Upper lobe of right lung (tissue), 1 donor: ENCODE measurements at regions not wholly inside any gene's neighbourhood (a gene's known extent, or its start where the extent isn't known, plus 50 kb on each side); places are given as distances from the start of the nearest gene placed in this dataset.

Experiments
- ATAC-seq: fragments of 200-7000 bp; cut with Tn5 transposase; one replicate; pipeline ENCODE4 v1.9.1; 2020; ENCODE audit warnings: mild to moderate bottlenecking, moderate library complexity
- DNase-seq: peaks from one replicate; pipeline ENCODE4 v3.0.0-alpha.2; 2020
- H3K27ac ChIP-seq: fragments of 200-600 bp; one replicate; pipeline ENCODE4 v1.8.0; 2022
- H3K27me3 ChIP-seq: fragments of 200-600 bp; one replicate; pipeline ENCODE4 v1.8.0; 2022; ENCODE audit warnings: mild to moderate bottlenecking
- H3K36me3 ChIP-seq: fragments of 200-600 bp; one replicate; pipeline ENCODE4 v1.8.0; 2022
- H3K4me1 ChIP-seq: fragments of 200-600 bp; one replicate; pipeline ENCODE4 v1.8.0; 2022
- H3K4me3 ChIP-seq: fragments of 200-600 bp; one replicate; pipeline ENCODE4 v1.8.0; 2022; ENCODE audit warnings: mild to moderate bottlenecking
- H3K9me3 ChIP-seq: fragments of 200-600 bp; one replicate; pipeline ENCODE4 v1.8.0; 2022
- intact Hi-C: fragments of 100-400 bp; cut with DNase I; formaldehyde crosslinking; loops from one replicate; pipeline ENCODE4 v1.11.0; 2022
- TF ChIP-seq, protein P1 (sequence below): fragments of 200-600 bp; IDR thresholded peaks from one replicate; pipeline ENCODE4 v1.8.0; 2022; ENCODE audit warnings: antibody characterized with exemption
- donor health status: DM: no; HTN: yes; CAD: no; lungs with severe emphysema.

DNA sequence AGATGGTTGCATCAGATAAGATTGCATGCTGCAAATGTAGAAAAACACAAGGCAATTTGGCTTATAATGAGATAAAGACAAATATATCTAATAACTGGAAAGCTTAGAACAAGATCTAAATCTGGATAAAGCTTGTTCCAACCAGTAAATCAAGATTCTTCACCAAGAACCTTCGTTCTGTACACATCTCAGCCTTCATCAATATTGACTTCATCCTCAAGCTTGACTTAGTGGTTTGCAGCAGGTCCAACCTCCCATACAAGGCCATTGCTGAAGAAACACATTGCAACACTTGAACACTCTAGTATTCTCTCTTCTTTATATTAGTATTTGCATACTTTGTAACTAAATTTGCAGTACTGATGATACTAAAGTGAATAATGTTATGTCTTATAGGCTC is 407.6 kb downstream of the TLL1 start:
- Histone ChIP-seq H3K27ac (no peak overlapping the region), H3K36me3 (no peaks in the 10 kb centered on the region), H3K27me3 (no peaks in the 10 kb centered on the region), H3K4me1 (no peaks in the 10 kb centered on the region), H3K9me3 (no peaks in the 10 kb centered on the region), H3K4me3 (no peak overlapping the region)
- TF ChIP-seq, protein P1, sequence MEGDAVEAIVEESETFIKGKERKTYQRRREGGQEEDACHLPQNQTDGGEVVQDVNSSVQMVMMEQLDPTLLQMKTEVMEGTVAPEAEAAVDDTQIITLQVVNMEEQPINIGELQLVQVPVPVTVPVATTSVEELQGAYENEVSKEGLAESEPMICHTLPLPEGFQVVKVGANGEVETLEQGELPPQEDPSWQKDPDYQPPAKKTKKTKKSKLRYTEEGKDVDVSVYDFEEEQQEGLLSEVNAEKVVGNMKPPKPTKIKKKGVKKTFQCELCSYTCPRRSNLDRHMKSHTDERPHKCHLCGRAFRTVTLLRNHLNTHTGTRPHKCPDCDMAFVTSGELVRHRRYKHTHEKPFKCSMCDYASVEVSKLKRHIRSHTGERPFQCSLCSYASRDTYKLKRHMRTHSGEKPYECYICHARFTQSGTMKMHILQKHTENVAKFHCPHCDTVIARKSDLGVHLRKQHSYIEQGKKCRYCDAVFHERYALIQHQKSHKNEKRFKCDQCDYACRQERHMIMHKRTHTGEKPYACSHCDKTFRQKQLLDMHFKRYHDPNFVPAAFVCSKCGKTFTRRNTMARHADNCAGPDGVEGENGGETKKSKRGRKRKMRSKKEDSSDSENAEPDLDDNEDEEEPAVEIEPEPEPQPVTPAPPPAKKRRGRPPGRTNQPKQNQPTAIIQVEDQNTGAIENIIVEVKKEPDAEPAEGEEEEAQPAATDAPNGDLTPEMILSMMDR: no peak
- DNase-seq: no peak
- ATAC-seq: no peak
- intact Hi-C loops: no loop called here

DNA sequence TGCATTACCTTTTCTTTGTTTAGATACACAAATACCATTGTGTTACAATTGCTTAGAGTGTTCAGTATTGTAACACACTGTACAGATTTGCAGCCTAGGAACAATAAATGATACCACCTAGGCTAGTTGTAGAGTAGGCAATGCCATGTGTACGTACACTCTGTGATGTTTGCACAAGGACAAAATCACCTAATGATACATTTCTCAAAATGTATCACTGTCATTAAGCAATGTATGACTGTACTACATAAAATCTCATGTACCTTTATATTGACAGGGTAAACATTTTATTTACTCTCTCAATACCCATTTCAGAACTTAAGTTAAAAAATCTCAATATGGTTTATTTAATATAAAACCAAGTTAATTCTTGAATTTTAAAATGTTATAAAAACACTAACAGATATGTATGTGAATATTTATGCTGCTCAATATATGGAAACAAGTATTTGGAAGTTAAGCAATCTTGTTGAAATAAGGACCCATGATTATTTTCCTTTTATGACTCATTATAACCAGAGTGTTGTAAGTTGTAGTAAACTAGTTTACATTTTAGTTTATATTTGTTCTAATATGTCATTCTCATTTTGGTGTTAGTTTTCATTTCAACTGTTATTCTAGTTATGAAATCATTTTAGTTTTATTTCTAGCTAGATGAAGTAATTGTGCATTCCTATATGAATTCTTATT is 409.2 kb downstream of the TLL1 start:
- H3K27ac ChIP-seq: no peak overlapping the region
- no peaks in the 10 kb centered on the region for H3K9me3 ChIP-seq
- no peak for ATAC-seq
- no peaks in the 10 kb centered on the region for H3K4me1 ChIP-seq
- intact Hi-C loops: no loop called here
- no peak overlapping the region for H3K4me3 ChIP-seq
- no peaks in the 10 kb centered on the region for H3K27me3 ChIP-seq
- TF ChIP-seq, protein P1: no peak
- no peaks in the 10 kb centered on the region for H3K36me3 ChIP-seq
- no peak for DNase-seq

DNA sequence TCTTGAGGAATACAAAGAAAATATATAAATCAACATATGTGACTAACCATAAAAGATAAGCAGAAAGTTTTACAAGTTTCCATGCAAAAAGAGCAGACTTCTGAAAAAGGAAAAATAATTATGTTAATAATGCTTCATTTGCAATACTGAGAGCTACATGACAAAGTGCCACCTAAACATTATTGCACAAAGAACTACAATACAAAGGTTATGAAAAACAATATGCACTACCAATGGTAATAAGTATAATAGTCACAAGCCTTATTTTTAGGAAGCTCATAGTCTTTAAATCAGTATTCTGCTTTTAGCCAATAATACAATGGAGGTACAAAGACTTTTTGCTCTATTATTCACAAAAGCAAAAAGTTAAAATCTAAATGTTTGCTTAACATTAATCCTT is 411.2 kb downstream of the TLL1 start:
- no peak for DNase-seq
- ATAC-seq: no peak
- no peaks in the 10 kb centered on the region for H3K4me1 ChIP-seq
- TF ChIP-seq, protein P1: no peak
- H3K9me3 ChIP-seq: no peaks in the 10 kb centered on the region
- H3K36me3 ChIP-seq: no peaks in the 10 kb centered on the region
- no peaks in the 10 kb centered on the region for H3K27me3 ChIP-seq
- H3K27ac ChIP-seq: no peak overlapping the region
- intact Hi-C loops: no loop called here
- no peak overlapping the region for H3K4me3 ChIP-seq

DNA sequence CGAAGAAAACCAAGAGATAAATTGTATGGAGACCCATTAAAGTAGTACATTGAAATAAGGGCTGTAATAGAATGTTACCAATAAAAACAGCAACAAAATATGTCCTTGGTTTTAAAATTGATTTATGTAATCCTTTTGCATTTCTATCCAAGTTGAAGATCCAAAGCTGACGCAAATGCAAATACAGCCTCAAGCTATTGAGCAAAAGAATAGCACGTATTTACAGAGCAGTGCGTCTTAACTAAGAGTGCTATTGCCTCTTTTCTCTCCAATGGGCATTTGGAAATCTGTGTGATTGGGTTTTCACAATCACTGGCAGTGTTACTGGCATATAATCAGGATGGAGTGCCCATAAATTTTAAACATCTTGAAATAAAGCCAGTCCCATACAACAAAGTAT is 417.4 kb downstream of the TLL1 start:
- intact Hi-C loops: no loop called here
- no peak for DNase-seq
- Histone ChIP-seq H3K36me3 (no peaks in the 10 kb centered on the region), H3K9me3 (no peaks in the 10 kb centered on the region), H3K4me3 (no peak overlapping the region), H3K4me1 (no peaks in the 10 kb centered on the region), H3K27me3 (no peaks in the 10 kb centered on the region), H3K27ac (no peak overlapping the region)
- TF ChIP-seq, protein P1: no peak
- ATAC-seq: no peak

DNA sequence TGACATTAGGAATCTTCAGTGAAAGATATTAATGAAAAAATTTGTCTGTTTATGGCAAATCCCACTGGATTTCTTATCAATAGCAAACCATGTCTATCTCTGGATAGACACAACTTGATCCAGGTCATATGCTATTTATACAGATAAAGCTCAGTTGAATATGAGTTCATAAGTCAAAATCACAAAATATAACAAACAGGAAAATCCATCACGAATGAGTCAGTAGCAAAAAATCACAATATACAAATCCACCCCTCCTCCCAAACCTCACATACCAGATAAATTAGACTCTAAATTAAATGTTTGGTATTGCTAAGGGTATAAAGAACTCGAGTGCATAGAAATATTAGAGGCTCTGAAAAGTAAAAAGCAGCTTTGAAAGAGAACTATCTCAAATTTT is 420.5 kb downstream of the TLL1 start:
- Histone ChIP-seq H3K27ac (no peak overlapping the region), H3K36me3 (no peaks in the 10 kb centered on the region), H3K9me3 (no peaks in the 10 kb centered on the region), H3K4me3 (no peak overlapping the region), H3K27me3 (no peaks in the 10 kb centered on the region), H3K4me1 (no peaks in the 10 kb centered on the region)
- DNase-seq (no peak), ATAC-seq (no peak)
- intact Hi-C loops: no loop called here
- TF ChIP-seq, protein P1: no peak

DNA sequence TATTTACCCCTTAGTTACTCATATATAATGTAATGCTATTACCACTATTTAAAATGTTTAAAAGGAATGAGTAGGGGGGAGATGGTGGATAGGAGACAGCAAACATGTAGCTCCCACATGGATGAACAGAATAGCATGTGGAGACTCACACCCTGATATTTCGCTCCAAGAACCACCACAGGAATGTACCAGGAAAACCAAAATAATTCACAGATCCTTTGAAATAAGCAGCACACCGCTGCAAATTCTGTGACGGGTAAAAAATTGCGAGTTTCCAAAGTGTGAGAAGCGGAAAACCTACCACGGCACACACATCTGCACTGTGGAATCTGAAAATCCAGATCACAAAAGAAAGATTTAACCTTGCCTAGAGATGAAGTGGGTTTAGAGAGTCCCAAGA is 428.2 kb downstream of the TLL1 start:
- no peaks in the 10 kb centered on the region for H3K4me1 ChIP-seq
- no peak for ATAC-seq
- H3K36me3 ChIP-seq: no peaks in the 10 kb centered on the region
- intact Hi-C loops: no loop called here
- H3K27me3 ChIP-seq: no peaks in the 10 kb centered on the region
- no peak overlapping the region for H3K27ac ChIP-seq
- TF ChIP-seq, protein P1: no peak
- no peak overlapping the region for H3K4me3 ChIP-seq
- DNase-seq: no peak
- H3K9me3 ChIP-seq: no peaks in the 10 kb centered on the region
